ENCODE measurements at regions not wholly inside any gene's neighbourhood (a gene's known extent, or its start where the extent isn't known, plus 50 kb on each side); places are given as distances from the start of the nearest gene placed in this dataset.

DNA sequence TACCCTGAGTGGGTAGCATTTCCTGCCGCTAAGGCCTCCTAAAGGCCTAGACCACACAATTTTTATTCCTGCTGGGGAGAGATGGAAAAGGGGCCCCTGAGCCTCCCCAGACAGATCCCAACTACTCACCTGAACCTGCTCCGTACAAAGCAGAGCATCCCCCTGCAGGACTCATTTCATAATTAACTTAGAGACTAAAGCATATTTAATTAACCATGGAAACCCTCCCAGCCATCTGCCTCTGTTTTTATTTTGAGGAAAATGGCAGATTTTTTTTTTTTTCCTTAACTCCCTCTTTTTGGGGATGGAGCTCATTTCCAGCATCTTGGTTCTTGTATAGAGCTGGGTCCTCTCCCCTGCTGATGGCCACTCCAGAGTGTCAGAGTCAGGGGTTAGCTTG is 96.5 kb upstream of the CRHR1 start:
- no peak for DNase-seq

DNA sequence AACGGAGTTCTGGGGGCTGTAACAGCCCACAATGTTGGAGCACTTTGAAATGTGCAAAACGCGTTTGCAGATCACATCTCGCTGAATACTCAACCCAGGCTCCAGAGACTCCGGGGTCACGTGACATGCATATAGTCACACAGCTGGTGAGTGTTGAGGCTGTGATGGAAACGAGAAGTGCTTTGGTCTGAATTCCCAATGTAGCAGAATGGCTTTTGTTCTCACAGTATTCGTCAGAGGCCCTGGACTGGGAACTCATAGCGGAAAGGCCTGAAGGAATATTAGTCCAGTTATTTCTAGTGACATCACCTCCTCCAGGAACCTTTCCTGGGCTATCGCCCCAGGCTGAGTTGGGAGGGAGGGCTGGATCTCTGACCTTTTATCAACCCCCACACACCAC is 95.8 kb upstream of the CRHR1 start:
- DNase-seq: no peak

DNA sequence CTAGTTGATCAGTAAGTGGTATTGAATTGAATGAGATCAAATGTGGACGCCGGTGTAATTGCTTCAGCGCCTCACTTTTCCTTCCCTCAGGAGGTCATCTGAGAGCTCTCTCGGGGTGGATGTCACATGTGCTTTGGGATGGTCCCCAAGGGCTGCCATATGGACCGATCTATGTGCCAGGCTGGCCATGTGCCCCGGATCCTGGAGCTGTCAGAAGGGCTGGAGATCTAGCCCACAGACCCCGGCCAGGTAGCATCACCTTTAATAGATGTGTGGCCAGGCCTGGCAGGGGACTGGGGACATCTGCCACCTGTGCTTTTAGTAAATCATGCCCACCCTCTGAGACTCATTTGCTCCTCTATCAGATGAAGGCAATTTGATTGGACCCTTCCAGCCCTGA is 95.3 kb upstream of the CRHR1 start:
- no peak for DNase-seq

DNA sequence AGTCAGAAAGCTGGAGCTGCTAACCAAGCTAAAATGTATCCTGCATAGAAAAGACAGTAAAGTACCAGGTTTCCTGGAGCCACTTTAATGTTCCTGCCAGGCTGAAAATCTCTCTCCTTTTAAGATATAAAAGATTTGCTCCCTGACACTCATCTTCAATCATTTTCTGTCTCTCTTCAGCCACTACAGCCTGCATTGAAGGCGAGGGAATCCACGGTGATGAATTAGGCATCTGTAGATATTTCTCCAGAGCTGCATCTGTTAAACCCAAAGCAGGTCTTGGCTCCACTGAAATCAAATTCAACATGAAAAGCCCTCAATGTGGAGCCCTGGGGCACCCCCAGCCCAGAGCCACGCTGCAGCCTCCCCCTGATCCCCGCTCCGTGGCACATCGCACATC is 94.7 kb upstream of the CRHR1 start:
- DNase-seq: no peak

DNA sequence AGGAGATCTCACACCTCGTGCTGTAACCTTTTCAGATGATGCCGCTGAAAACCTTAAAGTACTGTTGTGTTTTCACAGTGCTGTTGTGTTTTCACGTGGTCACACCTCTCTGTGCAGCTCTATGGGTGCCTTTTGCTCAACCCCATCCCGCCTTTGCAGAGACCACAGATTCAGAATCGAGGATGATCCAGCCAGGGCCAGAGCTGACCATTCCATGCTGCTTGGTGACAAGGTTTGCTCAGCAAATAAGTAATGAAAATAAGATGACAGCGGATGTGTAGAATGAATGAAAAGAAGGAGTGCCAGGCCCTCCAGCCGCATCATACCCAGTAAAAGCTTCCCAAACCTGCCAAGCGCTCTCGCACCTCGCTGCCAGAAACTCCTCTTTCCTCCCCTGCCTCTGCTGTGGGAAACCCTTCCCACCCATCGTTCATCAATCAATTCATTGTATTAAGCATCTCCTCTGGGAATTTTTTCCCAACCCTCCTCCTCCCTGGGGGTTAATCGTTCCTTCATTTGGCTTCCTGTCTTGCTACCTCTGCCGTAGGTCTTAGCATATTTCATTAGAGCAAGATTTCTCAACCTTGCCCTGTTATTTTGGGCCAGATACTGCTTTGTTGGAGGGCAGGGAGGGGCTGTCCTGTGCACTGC is 93.4 kb upstream of the CRHR1 start:
- no peak for DNase-seq

DNA sequence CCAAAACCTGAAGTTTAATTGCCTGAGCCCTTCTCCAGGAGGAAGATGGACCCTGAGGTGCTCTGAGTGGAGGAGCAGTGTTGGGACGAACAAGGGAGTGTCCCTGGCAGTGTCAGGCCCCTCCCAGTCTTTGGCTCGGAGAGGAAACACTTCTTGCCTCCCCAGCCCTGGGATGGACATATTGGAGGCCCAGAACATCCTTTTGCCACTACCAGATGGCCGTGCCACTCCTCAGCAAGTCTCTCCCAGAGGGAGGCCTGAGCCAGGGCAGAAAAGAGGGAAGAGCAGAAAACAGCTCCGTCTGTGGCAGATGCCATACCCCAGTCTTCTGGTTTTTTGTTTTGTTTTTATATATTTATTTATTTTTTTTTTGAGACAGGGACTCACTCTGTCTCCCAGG is 91.5 kb upstream of the CRHR1 start:
- no peak for DNase-seq

DNA sequence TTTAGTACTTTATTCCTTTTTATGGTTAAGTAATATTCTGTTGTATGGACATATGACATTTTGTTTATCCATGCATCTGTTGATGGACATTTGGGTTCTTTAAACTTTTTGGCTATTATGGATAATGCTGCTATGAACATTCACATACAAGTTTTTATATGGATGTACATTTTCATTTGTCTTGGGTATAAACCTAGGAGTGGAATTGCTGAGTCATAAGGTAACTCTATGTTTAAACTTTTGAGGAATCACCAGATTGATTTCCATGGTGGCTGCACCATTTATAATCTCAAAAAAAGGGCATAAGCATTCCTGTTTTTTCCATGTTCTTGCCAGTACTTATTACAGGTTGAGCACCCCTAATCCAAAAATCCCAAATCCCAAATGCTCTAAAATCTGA is 90.3 kb upstream of the CRHR1 start:
- no peak for DNase-seq

DNA sequence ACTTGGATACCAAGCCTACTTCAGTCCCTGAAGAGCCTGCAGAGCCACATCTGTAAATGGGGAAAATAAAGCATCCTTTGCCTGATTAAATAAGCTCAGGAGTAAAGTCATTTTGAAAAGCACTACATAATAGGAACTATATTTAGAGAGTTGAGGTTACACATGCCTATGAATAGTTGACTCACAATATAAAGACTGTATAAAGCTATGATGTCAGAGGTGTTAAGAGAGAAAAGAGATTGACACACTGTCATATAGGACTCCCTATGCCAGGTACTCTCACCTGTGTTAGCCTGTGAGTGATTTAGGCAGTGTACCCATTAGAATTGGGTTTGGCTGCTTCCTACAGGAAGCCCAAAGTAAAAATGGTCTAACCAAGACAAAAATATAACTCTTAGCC is 87.7 kb upstream of the CRHR1 start:
- DNase-seq: no peak

DNA sequence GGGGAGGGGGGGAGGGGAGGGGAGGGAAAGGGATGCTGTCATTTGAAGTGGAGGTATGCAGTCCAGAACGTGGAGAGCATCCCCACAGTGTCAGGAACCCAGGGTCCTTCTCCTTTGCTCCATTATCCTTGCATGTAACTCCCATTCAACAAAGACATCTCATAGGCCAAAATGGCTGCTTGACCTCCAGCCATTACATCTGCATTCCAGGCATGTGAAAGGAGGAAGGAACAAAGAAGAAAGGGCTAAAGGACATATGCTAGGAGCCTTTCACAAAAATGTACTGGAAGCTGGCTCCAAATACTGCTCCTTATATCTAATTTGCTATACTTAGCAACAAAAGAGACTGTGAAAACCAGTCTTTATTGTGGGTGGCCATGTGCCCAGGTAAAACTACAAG is 87.0 kb upstream of the CRHR1 start:
- no peak for DNase-seq

DNA sequence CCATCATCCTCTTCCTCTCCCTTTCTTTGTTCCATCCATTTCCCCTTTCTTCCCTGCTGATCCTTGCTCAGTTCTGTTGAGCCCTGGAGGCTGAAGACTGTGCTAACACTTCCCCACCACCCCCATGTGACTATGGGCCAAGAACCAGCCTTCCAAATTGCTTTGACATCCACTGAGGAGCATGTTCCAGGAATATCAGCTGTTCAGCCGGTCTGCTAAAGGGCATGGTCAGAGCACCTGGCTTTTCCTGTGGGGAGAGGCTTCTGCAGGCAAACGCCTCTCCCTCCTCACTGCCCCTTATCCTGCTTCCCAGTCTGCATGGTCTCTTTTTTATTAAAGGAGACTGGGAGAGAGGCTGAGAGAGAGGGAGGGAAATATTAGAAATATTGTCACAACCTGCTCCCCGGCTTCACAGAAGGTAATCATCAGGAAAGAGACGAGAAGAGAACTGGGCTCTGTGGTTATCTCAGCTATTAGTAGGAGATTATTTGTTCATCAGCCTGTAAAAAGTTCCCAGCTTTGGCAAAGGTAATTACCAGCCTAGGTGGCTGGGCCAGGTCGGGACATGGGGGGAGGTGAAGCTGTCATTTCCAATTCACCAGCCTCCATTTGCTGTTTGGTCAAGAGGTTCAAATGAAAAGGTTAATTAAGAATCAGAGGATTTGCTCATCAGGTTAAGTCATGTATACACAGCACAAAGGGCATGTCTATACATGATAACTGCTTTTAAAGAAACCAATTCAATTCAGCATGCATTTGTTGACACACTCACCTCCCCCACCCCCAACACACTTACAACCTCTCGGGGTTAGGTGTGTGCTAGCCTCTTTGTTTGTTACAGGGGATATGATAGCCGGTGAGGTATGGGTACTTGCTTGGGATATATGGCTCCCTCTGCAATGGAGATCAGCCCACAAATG is 83.7 kb upstream of the CRHR1 start:
- DNase-seq: no peak

DNA sequence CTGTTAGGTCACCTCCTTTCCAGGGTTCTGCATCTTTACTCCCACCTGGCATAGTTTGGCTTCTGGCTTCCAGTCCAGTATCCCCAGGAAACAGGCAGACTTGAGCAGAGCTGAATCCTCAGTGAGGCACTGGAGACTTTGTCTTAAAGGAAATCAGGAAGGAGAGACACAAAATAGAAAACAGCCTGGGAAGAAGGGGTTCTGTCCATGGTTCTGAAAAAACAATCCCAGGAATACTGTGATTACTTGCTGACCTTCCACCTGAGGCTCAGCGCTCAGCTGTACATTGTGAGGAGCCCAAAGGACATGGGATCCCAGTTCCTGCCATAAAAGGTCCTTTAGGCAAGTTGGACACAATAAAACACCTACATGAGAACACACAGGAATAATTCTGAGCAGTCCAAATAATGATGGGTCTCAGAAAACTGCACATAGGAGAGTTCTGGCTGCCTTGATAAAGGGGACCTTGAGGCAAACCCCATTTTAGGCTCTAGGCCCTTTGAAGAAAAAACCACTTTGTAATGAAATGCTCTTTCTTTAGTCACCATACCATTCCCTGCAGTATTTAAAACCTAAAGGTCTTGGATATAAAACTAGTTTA is 81.4 kb upstream of the CRHR1 start:
- no peak for DNase-seq

DNA sequence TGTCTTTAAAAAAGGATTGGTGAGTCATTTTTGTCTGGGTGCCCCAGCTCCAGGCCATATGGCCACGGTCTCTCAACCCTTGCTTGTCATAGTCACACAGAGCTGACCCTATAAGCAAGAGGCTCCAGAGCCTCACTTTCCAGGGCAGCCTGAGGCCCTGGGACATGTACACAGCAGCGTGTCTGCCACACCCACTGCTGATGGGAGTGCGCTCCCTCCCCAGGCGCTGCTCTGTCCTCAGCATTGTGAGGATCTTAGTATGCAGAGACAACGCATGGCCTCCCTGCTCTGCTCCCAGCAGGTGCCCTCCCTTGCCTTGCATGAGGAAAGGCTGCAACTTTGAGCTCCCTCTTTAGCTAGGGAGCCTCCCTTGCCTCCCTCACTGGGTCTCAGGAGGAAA is 80.8 kb upstream of the CRHR1 start:
- no peak for DNase-seq

DNA sequence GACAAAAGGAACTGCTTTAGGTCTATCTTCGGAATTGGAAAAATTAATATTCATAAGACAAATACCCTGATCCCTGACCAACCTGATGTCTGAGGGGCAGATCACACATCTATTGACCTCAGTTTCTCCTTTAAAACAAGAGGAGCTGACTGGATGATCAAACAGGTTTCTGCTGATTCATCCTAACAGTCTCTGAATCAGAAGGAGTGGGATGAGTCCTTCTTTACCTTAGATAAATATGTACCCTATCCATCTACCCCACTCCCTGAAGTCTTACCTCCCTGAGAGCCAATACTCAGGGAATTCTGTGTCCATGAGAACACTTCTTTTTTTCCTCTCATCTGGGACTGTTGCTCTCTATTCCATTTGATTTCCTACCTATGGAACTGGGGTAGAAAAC is 80.3 kb upstream of the CRHR1 start:
- no peak for DNase-seq

DNA sequence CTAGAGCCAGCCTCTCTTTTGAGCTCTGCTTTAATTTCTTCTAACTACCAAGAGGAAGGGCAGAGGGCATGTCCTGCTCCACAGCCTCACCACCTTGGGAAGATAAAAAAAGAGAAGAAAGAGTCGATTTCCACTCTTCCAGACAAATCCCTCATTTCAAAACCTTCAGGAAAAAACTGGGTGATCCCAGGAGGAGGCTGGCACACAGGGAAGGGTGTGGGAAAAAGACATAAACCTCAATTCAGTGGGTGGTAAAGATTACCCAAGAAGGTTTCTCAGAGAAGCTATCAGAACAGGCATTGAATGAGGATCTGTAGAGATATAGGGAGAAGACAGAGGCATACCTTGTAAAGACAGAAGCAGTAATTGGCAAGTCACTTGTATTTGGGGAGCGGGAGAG is 79.9 kb upstream of the CRHR1 start:
- DNase-seq: no peak

DNA sequence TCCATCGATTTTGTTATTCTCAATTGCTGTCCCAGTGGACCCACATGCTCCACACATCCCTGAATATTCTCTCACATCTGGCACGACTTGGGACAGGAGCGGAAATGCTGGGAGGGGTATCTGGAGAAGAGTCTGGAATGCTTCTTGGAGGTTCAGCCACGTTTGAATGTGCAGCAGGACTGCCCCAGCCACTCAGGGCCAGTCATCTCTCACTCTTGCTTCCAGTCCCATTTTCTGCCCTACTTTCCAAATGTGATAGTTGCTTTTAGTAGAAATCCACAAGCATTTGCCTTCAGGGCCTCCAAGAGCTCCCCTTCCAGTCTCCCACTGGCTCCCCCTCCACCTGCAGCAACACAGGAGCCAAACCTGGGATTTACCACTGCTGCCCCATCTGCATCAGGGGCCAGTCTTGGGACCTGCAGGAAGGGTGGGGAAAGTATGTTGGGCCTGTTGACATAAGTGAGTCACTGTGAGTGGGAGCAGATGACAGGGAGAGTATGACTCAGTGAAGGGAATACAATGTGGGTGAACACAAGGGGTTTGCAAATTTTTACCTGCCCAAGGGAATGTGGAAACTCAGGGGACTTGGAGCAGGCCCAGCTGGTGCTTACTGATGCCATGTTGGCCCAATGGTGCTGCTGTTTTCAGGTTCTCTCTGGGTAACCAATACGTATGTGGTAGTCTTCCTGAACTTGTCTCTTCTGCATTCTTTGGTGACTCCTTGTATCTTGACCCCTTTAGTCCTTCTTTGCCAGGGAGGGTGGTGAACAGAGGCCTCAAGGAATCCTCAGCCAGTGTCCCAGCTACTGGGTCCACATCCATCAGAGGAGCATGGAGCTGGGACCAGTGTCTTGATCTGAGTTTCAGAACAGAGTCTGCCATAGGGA is 78.8 kb upstream of the CRHR1 start:
- no peak for DNase-seq

DNA sequence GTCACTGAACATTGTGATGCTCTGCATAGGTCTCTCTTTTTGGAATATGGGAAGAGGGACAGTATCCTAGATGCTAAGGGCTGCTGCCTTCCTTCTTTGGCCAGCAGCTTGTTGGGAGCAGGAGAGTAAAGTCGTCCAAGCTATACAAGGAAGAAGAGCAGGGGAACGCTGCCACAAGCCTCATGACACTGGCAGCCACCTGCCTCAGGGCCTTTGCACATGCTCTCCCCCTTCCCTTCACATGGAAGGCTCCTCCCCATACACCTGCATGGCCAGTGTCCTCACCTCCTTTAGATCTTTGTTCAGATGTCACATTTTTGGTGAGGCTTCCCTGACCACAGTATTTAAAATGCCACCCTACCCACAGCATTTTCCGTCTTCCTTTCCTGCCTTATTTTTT is 78.1 kb upstream of the CRHR1 start:
- no peak for DNase-seq

DNA sequence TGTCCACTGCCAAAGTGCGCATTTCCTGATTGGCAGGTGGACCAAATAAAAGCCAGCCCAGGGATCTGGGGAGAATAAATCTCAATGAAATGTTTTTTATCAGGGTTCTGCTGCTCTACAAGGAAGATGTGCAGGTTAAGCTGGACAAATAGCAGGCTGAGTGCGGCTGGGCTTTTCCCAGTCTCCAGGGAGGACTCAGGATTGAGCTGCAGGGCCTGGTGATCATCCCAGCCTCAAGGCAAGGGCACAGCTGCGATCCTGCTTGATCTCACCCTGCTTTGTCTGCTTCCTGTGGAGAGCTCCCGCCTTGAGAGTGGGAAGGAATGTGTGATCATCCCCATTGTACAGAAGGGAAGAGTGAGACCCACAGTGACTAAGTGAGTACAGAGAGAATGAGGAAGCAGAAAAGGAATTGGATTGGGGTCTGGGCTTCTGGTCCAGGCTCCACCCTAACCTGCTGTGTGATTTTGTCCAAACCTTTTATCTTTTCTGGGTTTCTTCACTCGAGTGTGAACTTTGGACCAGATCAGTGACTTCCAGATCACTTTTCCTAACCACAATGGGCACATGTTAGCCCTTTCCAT is 75.3 kb upstream of the CRHR1 start:
- DNase-seq: no peak

DNA sequence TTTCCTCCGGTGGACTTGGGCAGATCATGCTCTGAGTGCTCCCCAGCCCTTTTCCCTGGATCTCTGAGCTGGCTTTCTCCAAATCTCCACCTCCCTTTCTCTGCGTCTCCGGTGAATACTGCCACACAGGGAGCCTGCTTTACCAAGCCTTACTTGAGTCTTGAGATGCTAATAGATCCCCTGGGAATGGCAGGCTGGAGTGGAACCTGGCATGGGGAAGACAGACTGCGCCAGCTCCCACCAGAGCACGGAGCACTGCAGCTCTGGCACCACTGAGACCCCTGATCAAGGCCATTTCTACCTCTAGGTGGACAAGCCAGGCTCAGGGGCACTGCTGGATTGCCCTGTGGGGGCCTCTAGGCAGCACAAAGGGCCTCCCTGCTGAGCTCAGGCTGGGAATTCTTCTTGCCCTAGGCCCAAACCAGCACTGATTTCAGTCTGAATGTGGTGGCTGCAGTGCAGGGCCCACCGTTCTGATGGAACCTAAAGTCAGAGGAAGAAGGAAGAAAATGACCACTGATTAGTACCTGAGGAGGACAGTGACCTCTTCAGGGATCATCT is 74.3 kb upstream of the CRHR1 start:
- no peak for DNase-seq

DNA sequence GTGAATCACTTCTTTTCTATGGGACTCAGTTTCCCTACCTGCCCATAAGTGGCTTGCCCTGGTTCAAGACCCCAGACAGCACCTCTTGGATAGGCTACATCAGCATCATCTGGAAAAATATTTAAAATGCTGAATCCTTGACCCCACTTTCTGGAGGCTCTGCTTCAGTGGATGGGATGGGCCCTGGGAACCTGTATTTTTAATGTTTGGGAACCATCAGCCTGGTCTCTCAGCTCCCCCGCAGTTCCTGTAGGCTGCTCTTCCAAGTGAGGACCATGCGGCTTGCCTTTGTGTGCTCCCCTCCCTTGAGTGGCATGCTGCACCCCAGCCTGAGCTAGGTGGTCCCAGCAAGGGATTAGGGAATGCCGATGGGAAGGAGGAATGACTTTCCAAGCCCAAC is 68.3 kb upstream of the CRHR1 start:
- peak in 1 of 5 experiments; percentile 4 for DNase-seq

DNA sequence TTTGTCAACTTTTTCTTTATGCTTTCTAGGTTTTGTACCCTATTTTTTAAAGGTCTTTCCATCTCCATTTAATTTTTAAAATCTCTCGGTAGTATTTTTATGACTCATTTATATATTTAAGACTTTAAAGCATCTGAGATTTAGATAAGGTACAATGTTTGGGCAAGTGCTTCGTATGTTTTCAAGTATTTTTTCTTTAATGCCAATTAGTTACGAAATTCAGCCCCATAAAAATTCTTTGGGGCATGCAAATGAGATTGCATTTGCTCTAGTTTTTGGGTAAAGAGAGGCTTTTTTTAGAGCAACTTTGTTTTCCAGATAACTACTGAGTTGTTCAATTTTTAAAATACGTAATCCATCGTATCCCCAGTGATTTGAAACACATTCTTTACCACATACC is 65.3 kb upstream of the CRHR1 start:
- no peak for DNase-seq

DNA sequence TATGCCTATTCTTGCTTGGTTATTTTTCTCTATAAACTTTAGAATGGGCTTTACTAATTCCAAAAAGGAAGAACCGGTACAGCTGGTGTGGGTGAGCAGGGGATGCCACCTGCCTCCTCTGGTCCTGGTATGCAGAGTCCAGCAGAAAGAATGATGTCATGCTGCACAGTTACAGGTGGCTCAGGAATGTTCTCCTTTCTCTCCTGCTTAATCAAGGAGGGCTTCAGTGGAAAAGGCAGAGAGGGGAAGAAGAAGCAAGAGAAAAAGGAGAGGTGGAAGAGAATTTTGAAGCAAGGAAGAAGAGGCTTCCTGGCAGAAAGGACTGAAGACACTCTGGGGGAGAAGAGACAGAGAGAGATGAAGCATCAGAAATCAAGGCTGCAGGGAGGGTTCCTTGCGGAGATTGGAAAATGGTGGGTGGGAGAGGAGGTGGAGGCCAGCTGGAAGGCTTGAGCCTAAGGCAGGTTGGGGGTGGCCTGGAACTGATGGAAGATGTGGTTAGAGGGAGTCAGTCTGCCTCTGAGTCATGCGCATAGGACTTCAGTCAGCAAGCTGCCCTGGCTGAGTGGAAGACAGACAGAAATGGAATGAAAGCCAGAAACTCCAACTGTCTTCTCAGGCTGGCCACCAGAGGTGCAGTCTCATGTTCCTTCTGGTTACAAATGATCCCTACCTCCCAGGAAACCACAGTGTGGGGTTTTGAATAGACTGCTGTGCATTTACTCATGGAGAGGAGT is 64.6 kb upstream of the CRHR1 start:
- DNase-seq: no peak

DNA sequence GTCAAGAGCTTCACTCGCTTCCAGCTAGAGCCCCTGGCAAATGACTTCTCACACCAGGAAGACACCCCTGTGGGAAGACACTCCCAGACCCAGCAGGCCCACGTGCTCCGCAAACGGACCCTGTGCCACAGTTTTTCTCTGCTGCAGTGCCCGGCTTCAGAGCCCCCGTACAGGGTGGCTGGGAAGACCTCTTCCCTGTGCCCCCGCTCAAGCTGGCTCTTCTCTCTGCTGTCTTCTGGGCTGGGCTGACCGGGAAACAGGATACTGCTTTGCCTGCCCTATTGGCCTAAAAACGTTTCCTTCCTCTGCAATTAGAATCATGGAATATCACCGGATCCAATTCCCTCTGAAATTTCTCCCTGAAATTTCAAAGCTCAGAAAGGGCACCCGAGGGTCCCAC is 63.7 kb upstream of the CRHR1 start:
- DNase-seq: no peak
